SK-N-DZ (cell line): ENCODE measurements at regions not wholly inside any gene's neighbourhood (a gene's known extent, or its start where the extent isn't known, plus 50 kb on each side); places are given as distances from the start of the nearest gene placed in this dataset.

Experiments used
- DNase-seq: peaks from one replicate; pipeline ENCODE4 v3.0.0-alpha.2; 2015; ENCODE audit warnings: low spot score

DNA sequence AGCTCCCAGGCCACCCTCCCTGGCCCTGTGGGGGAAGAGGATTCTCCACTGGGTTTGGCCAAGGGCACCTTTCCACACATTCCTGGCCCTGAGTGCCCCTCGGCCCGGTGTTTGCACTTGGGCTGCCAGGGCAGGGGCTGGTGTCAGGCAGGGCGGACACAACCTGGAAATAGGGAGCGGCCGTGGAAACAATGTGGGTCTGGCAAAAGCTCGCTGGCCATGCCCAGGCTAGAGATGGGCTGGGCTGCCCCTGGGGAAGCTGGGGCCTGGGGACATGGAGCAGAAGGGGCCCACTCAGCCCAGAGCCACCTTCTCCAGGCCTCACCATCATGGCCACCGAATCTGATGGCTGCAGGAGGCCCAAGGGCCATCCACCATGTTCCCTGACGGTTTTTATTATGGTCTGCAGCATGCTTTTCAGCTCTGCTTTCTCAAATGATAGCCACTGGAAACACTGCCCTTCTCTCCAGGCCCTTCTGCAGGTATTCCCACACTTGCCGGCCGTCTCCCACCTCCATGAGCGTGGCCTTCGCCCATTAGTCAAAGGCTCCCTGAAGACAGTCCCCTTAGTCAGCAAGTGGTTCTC lies 275.1 kb downstream of the CYP26B1 start:
- no peak for DNase-seq

DNA sequence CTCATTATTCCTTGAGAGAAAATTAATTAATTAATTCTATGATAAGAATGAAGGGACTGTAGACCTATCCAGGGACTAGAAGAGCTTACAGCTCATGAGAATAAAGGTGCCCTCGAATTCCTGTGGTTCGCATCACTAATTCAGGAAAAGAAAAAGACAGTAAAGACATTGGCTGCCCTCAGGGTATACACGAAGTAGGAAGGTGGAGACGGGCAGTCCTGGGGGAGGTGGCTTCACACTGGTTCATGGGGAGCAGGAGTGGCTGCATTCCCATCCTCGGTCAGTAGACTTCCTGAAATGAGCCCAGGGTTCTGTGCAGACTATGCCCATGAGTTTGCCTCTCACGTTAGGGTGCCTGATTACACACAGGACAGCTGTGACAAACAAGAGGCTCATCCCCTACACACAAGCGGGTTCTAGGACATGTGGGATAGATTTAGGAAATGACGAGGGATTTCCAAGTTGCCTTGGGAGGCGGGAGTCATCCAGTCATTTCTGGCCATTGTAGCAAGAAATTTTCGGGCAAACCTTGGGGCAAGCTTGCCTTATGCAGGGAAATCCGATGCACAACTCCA lies 282.2 kb downstream of the CYP26B1 start:
- no peak for DNase-seq

DNA sequence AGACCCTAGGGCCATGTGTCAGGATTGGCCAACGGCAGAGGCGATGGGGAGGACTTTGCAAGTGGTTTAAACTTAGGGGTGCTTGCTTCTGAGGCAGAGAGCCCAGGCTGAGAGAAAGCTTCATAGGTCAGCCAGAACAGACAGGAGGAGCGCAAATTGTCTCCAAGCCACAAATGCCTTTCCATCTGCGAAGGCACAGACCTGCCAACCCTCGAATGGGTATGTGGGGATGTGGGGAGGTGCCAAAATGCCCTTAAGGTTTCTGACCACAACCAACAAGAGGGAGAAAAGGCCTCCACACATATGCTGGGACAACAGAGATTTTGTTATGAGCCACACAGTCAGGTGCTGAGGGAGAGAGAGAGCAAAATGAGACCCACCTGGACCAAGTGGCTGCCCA lies 283.6 kb downstream of the CYP26B1 start:
- DNase-seq: no peak

DNA sequence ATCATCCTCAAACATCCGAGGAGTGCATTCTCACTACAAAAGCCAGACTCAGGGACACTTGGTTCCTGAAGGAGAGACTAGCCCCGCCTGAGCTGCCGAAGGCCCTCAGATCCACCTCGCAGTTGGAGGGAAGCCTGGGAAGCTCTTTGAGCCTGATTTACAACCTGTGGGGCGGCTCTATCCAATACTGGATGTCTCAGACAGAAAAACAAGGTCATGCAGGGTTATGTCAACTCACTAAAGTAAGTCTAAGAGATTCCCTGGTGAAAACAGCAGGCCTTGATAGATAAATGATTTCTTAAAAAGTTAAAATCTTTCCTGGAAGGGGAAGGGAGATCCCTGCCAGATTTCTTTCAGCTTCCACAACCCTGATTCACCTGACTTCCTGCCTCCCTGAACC lies 284.3 kb downstream of the CYP26B1 start:
- no peak for DNase-seq

DNA sequence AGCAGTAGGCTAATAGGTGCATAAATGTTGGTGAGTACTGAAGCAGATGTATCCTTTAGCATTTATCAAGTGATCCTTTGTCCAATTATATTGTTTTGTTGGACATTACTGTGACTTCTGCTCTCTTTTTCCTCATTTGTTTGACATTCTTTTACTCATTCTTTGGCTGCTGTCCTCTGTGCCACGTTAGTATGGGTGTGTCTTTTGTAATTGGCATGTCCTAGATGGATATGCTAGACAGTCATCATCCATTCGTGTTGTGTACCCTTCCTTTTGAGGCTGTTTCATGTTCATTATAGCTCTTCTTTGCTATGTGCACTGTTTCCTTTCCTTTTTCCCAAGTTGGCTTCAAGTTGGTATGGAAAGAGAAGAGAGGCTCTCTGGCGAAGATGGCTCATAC lies 284.7 kb downstream of the CYP26B1 start:
- no peak for DNase-seq

DNA sequence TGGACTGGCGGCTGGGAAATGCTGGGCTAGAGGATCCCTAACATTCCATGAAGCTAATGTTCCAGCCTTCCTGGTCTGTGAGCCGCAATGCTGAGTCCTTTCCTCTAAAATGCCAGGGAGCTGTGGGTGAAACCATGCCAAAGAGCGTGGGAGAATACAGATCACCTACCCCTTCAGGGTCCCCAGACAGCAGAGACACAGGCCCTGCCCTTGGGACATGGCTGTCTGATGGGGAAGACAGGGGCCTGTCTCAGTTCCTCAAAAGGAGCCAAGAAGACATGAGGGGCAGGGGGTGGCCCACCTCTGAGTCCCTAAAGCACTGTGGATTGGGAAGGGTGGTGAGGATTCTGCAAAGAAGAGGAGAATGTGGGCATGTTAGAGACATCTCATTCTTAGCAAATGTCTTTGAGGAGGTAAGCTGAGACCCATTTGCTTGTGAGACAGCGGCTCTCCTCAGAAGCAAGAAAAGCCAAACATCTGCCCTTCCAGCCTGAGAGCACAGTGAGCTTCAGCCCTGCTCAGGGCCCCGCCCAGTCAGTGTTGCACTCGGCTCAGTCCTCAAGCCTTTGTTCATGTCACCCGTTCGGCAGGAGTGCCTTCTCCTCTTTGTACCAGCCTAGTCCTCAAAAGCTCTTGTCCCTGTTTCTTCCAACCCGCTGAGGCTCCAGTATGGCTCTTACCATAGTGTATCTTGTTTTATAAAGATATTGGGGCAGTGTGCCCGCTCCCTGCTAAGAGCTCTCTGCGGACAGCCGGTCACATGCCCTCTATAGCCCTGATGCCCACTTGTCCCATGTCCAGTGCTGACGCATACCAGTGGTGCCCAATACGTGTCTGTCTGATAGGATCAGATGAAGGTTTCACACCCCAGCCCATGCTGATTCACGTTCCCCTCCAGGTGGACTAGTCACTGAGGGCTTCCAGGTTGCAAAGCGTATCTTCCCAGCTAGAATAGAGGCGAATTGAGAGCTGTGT lies 286.2 kb downstream of the CYP26B1 start:
- DNase-seq: no peak

DNA sequence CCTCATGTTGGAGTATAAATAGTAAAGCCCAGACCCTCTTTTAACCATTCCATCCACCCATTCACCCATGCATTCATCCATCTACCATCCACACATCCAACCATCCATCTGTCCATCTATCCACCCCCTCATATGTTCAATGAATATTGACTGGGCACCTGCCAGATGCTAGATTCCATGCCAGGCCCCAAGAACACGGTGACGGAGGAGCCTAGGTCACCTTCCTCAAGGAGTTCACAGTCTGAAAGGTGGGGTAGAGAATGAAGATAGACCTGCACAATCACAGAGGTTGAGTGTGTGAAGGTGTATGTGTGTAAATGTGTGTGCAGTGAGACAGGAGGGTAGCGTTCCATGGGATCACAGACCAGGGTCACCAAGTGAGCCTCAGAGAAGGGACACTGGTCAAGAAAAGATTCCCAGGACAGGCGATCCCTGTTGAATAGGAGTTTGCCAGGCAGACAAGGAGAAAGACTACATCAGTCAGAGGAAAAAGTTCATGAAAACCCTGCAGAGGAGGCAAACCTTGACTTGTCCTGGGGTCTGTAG lies 287.2 kb downstream of the CYP26B1 start:
- no peak for DNase-seq

DNA sequence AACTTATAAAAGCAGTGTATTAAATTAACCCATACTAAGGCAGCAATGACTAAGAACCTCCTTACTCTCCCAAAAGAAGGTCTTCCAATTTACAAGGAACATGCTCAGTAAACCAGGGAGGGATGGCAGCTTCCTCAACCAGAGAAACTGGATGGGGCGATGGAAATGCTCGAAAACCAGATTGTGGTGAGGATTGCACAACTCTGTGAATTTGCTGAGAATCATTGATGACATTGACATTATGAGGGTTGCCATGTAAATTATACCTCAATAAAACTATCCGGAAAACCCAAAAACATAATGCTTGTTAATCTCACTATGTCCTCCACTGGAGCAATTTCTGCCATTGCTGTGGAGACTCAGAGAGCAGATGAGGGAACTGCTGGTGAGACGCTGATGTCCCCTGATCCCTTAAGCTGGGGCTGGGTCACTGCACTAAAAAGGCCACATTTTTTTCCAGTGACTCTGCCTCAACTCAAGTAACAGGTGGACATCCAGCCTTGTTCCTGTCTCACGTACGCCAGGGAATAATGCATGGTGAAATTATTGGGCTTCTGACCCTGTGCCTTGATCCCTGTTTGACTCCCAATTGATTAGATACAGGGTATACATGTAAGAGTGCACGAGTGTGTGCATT lies 288.3 kb downstream of the CYP26B1 start:
- DNase-seq: no peak

DNA sequence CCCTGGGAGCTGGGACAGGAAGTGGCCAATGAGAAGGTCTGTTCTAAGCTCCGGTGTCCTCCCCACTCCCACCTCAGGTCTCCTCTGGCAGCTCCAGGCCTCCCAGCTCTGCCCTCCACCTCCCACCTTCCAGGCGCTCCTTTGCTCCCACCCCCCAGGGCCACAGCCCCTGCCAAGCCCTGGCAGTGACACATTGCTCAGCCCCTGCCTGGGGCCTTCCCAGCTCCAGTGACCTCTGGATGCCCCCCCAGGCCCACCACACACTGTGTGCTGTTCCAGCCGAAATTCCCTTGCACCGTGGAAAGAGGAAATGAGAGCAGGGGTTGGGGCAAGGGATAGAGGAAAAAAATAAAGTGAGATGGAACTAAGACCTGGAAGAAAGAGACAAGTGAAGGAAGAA lies 289.6 kb downstream of the CYP26B1 start:
- DNase-seq: no peak

DNA sequence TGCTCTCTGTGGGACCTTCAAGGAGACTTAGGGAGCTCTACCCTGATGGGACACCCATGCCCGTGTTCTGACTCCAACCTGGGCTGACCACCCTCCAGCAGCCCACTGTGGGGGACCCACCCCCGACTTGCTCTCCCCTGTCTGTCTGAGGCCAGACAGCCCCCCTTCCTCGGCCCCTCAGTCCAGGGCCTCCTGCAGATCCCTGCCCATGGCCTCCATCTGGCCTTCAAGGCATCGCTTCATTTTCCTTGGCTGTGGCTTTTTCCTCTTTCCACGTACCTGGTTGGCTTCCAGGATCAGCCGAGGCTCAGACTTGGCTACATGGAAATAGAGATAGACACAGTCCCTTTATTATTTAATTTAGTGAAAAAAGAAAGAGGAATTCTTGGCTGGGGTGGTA lies 290.0 kb downstream of the CYP26B1 start:
- no peak for DNase-seq

DNA sequence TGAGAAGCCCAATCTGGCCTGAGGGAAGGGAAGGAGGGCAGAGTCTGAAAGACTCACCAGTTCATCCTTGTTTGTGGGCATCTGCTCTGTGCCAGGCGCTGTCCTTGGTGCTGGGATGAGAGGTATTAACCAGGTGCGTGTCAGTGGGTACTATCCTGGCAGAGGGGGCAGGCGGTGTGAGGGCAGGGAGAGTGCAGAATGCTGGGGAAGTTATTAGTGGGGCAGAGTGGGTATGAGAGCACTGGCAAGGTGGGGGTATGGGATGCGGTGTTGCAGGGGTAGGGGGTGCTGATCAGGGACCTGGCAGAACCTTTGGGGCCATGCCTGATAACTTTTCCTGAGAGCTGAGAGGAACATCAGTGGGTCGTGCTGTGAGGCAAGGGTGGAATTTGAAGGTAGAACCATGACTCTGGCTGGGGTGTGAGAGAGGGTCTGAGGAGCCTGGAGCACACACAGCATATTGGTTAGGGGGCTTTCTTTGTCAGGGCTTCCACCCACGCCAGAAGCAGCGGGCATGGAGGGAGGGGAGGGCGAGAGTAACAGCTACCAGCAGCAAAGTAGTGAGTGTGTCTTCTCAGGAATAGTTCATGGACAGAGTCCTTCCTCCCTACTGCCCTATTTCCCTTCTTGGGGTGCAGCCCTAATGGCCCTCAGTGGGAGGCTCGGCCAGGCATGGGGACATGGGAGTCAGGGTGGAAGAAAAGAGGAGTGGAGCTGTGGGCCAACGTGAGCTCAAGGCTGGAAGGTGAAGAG lies 290.7 kb downstream of the CYP26B1 start:
- DNase-seq: no peak

DNA sequence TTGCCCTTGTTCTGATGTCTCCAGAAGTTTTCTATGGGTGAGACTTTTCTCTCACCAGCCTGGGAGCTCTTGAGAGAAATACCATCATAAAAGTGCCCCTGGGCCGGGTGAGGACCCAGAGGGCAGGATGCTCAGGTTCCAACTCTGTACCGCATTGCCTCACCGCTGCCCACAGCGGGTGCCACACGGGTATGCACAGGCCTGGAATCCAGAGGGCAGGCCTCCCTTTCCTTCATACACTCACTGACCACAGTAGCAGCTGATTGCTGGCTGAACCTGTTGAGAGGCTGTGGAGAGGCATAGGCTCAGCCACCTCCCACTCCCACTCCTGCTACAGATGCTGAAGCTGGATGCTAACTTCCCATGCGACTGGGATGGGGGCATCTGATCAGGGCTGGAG lies 293.8 kb downstream of the CYP26B1 start:
- DNase-seq: no peak

DNA sequence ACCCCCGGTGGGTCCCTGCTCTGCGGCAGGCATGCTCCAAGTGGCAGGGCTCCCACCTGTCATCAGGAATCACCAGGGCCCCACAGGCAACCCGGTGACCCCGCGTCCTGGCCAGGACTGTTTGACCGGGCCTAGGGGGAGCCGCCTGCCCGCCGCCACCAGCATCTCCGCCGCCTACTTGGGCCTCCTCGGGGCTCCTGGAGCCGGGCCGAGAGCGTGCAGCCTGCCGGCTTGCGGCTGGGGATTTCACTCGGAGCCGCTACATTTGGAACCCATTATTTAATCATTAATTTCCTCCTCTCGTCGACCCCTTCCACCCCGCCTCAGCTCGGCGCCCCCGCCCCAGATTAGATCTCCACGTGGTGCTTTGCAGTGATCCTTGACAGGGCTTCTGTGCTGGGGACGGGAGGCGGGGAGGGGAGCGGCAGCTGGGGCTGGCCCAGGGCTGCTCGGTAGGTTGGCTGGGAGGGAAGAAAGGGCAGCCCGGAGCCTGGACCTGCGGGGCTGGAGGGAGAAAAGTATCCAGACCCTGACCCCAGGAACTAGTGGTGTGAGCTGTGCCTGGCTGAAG lies 295.4 kb downstream of the CYP26B1 start:
- peak; percentile 22 for DNase-seq

DNA sequence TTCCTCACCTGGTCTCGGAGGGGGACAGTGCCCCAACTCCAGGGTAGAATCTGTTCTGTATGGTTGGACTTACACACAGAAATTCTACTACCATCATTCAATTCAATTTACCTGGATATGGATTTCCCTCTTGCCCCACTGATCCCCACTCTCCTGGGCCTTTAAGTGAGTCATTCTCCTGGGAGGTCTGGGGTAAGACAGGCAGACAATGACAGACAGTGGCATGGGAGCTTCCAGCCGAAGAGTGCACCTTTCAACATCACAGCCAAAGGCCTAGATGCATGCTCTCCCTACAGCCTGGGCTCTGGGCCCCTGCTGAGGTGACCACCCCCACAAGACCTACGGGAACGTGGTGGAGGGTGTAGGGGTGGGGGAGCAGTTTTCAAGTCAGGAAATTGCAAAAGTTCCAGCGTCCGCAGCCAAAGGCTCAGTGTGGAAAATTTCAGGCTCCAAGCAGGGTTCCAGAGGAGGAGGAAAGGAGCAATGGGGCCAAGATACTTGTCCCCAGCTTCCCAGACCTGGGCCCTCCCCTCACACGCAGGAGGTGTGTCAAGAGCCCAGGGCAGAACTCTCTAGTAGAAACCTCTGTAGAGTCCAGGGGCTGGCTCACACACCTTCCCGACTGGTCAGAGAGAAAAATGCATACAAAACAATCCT lies 296.4 kb downstream of the CYP26B1 start:
- DNase-seq: no peak

DNA sequence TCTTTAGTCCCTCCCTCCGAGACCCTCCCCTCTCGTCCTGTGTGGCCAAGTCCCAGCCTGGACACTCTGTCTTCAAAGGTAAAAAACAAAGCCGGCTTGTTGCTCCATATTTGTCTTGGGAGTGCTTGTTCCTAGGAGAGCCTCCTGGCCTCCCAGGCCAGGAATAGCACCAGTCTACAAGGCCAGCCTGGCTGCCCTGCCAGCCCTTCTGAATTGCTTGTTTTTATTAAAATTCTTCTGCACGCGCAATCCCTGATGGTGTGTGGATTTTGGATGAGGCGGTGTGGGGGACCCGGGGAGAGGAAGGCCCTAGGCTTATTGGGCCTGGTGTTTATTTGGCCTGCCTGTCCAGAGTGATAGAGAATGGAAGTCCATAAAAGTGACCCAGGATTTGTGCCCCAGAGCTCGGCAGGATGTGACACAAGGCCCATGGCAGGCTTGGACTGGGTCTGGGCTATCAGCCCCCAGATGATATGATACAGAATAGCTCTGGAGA lies 297.3 kb downstream of the CYP26B1 start:
- DNase-seq: no peak

DNA sequence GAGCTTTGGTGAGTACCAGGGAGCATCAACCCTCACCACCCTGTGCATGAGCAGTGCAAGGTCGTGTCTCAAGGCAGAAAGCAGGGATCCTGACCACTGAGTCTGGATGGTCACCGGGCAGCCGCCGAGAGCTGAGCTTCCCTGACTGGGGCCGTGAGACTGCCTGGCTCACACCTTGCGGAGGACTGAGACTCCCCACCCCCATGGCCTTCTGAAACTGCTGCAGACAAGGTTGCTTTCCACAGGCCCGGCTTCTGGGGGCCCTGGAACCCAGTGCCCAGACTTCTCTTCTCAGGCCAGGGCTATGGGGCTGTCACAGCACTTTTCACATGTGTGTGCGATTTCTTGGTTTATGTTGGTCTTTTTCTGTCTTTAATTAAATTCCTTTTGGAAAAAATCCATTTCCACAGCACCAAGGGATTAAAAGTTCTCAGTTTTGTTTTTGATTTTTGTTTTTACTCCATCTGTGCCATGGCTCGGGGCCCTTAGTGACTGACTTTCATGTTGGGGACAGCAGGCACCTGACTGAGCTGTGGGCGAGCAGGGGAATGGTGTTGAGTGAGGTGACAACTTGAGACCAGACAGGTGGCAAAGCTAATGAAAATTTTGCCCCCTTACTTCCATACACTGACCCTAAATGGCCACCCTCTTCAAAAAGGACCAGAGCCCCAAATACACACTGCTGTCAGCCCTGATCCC lies 297.9 kb downstream of the CYP26B1 start:
- no peak for DNase-seq

DNA sequence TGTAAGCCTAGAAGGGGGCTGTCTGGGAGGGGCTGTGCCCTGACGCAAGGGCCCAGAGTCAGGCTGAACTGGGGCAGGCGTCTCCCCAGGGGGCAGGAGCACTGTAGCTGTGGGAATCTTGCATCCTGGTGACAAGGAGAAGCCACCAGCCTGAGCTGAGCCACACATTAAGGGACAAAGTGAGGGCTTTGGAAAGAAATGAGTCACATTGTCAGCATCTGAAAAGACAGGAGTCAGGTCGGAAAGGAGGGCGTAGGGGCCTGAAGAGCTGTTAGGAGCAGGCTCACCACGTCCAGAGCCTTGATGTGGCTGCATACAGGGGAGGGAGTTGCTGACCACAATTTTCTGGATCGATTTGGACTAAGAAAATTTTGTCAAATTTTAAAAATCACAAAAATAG lies 298.6 kb downstream of the CYP26B1 start:
- DNase-seq: no peak

DNA sequence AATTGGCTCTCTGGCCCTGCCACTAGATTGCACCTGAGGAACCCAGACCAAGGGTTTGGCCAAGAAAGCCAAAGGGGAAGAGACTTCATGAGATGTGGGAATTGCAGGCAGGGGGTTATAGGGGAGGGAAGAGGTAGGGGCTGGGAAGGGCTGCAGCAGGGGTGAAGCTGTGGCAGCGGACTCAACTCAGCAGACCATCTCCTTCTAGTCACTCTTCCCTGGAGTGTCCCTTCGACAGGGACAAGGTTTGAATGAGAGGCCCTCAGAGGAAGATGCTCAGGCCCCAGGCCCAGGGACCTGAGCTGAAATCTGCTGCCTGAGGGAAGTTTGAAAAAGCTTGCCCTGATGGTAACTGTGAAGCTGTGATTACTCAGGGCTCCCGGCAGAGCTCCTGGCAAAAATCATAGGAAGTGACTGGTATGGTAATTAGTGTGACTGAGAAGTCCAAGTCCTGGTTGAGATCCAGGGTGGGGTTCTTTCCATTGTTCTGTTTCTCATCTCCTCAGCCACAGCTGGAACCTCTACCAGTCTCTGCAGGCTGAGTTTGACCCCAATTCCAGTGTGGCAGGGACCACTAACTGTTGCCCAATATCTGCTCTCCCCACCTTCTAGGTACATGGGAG lies 300.9 kb downstream of the CYP26B1 start:
- no peak for DNase-seq

DNA sequence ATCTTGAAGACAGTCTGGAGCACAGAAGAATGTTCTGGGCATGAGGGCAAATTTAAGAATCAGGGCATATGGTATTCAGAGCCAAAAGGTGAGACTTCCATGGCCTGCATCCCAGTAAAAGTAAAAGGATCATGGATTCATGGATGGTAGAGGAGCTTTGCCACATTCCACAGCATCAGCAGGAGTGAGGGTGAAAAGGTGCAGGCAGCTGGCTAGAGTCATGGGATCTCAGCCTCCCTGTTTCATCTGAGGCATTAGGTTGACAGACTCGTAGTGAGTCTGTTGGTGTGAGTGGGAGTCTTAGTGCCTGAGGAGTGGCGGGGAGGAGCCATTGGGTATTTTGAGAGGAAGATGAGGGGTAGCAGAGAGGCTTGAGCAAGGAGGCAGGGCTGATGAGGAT lies 301.6 kb downstream of the CYP26B1 start:
- no peak for DNase-seq
